K562 (cell line): ENCODE measurements at regions not wholly inside any gene's neighbourhood (a gene's known extent, or its start where the extent isn't known, plus 50 kb on each side); places are given as distances from the start of the nearest gene placed in this dataset.

Source experiments
- ARID4B ChIP-seq: sonication (generic); formaldehyde crosslinking; IDR thresholded peaks from 2 replicates; pipeline ENCODE4 v1.8.0; 2022; ENCODE audit warnings: mild to moderate bottlenecking, missing genetic modification reagents
- FOXP1 ChIP-seq: sonication (generic); formaldehyde crosslinking; IDR thresholded peaks from 2 replicates; pipeline ENCODE4 v1.8.0; 2022; ENCODE audit warnings: mild to moderate bottlenecking, missing genetic modification reagents
- HNRNPUL1 ChIP-seq: fragments of 200-400 bp; formaldehyde crosslinking; IDR thresholded peaks from 2 replicates; pipeline ENCODE4 v1.6.1; 2017; ENCODE audit warnings: low read length
- LEF1 ChIP-seq: fragments of 450-650 bp; IDR thresholded peaks from 2 replicates; pipeline ENCODE4 v1.6.1; 2016; ENCODE audit warnings: mild to moderate bottlenecking
- POLR2G ChIP-seq: fragments of 200-400 bp; formaldehyde crosslinking; IDR thresholded peaks from 2 replicates; pipeline ENCODE4 v1.6.1; 2017; ENCODE audit warnings: low read depth, mild to moderate bottlenecking, antibody characterized with exemption, low read length, moderate library complexity
- TF ChIP-seq, protein P1 (sequence below): sonication (generic); formaldehyde crosslinking; IDR thresholded peaks from 2 replicates; pipeline ENCODE4 v1.8.1; 2023; ENCODE audit warnings: mild to moderate bottlenecking, missing genetic modification reagents
- TF ChIP-seq, protein P2 (sequence below): sonication (generic); formaldehyde crosslinking; IDR thresholded peaks from 2 replicates; pipeline ENCODE4 v1.8.0; 2022; ENCODE audit warnings: missing genetic modification reagents, mild to moderate bottlenecking, borderline replicate concordance

- TF ChIP-seq, protein P1, sequence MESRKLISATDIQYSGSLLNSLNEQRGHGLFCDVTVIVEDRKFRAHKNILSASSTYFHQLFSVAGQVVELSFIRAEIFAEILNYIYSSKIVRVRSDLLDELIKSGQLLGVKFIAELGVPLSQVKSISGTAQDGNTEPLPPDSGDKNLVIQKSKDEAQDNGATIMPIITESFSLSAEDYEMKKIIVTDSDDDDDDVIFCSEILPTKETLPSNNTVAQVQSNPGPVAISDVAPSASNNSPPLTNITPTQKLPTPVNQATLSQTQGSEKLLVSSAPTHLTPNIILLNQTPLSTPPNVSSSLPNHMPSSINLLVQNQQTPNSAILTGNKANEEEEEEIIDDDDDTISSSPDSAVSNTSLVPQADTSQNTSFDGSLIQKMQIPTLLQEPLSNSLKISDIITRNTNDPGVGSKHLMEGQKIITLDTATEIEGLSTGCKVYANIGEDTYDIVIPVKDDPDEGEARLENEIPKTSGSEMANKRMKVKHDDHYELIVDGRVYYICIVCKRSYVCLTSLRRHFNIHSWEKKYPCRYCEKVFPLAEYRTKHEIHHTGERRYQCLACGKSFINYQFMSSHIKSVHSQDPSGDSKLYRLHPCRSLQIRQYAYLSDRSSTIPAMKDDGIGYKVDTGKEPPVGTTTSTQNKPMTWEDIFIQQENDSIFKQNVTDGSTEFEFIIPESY = peak; percentile 69; the same call in 1 of the 2 replicates
- TF ChIP-seq POLR2G (0 out of 2 replicates have a peak, but pooled peaks have one; percentile 15), FOXP1 (CRISPR knock-in tag) (no peak), LEF1 (no peak), ARID4B (CRISPR knock-in tag) (no peak), HNRNPUL1 (no peak)
- TF ChIP-seq, protein P2, sequence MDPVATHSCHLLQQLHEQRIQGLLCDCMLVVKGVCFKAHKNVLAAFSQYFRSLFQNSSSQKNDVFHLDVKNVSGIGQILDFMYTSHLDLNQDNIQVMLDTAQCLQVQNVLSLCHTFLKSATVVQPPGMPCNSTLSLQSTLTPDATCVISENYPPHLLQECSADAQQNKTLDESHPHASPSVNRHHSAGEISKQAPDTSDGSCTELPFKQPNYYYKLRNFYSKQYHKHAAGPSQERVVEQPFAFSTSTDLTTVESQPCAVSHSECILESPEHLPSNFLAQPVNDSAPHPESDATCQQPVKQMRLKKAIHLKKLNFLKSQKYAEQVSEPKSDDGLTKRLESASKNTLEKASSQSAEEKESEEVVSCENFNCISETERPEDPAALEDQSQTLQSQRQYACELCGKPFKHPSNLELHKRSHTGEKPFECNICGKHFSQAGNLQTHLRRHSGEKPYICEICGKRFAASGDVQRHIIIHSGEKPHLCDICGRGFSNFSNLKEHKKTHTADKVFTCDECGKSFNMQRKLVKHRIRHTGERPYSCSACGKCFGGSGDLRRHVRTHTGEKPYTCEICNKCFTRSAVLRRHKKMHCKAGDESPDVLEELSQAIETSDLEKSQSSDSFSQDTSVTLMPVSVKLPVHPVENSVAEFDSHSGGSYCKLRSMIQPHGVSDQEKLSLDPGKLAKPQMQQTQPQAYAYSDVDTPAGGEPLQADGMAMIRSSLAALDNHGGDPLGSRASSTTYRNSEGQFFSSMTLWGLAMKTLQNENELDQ (CRISPR knock-in tag) = no peak
Measured at GRCh38 chr12:124445121-124445718, 122.2 kb downstream of the NCOR2 start (continued).
